Esophagus squamous epithelium (tissue), 5 donors: ENCODE measurements at regions not wholly inside any gene's neighbourhood (a gene's known extent, or its start where the extent isn't known, plus 50 kb on each side); places are given as distances from the start of the nearest gene placed in this dataset.

Experiments used
- DNase-seq: peaks from one replicate; lab custom pipeline; 2025; lab: John Stamatoyannopoulos, UW
- H3K27ac ChIP-seq, 4 donors: fragments of 200-600 bp; sonication (generic); one replicate each; pipeline ENCODE4 v1.5.1; 2016 to 2019; ENCODE audit warnings: mild to moderate bottlenecking in 1 of 4
- H3K27me3 ChIP-seq, 4 donors: fragments of 200-600 bp; sonication (generic); 1 replicate in 3 of 4; 2 replicates in 1 of 4; pipeline versions ENCODE4 v1.5.1 to v1.6.0; 2017 to 2021; ENCODE audit warnings: antibody characterized with exemption in 1 of 4
- H3K36me3 ChIP-seq, 3 donors: fragments of 200-600 bp; sonication (generic); one replicate each; pipeline ENCODE4 v1.5.1; 2016 to 2019
- H3K4me1 ChIP-seq, 3 donors: fragments of 200-600 bp; sonication (generic); one replicate each; pipeline ENCODE4 v1.5.1; 2017 to 2019
- H3K4me3 ChIP-seq, 4 donors: fragments of 200-600 bp; sonication (generic); 1 replicate in 3 of 4; 2 replicates in 1 of 4; pipeline ENCODE4 v1.5.1; 2016 to 2019; ENCODE audit warnings: mild to moderate bottlenecking in 2 of 4, moderate library complexity in 1 of 4
- H3K9me3 ChIP-seq, 3 donors: fragments of 200-600 bp; sonication (generic); one replicate each; pipeline ENCODE4 v1.5.1; 2016 to 2019
- POLR2A ChIP-seq, 4 donors: fragments of 450-650 bp; IDR thresholded peaks; one replicate each; pipeline ENCODE4 v1.6.1; 2017; ENCODE audit warnings: antibody characterized with exemption in 4 of 4, mild to moderate bottlenecking in 4 of 4, moderate library complexity in 3 of 4
- WGBS, 2 donors: methylation state at CpG; one replicate each; pipeline ENCODE4 v1.1.5; 2018; 5-methylcytosine and 5-hydroxymethylcytosine counted together
- intact Hi-C: fragments of 100-400 bp; cut with DNase I; formaldehyde crosslinking; loops from one replicate; pipeline ENCODE4 v1.15.0; 2022
- TF ChIP-seq, protein P1 (sequence below), 6 experiments: fragments of 450-650 bp in 4 of 6; fragments of 200-600 bp in 2 of 6; sonication (generic) in 2 of 6; IDR thresholded peaks; one replicate each; pipeline ENCODE4 v1.5.1; 2016 to 2019; ENCODE audit warnings: antibody characterized with exemption in 6 of 6, mild to moderate bottlenecking in 4 of 6, moderate library complexity in 4 of 6
- donor health status: DM: yes; HTN: yes; CAD: no.

DNA sequence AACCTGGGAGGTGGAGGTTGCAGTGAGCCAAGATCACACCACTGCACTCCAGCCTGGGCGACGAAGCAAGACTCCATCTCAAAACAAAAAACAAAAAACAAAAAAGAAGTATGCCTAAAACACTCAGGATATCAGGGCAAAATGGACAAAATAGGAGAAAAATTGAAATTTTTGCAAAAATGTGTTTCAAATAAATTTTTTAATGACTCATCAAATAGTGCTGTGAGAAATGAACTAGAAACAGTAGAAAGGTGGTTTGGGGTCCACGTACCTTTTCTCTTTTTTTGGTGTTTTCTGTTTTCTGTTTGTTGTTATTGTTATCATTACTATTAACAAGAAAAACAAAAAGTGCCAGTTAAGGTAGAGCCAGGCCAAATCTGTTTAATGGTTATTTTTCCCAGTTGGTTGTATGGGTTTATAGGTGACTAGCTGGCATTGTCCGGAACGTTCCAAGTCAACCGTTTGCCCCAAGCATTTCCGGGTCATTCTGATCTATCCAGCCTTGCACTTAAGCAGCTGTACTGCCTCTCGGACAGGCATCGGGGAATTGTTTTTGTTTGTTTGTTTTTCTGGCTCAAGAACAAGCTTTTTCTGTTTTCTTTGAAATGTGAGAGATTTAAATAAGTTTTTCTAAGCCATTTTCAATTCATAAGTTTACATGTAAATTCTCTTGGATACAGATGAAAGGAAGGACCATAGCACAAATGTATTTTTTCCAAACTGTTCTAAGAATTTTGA lies 157.0 kb upstream of the NEBL start:
- 79 to 84% methylated on average over 9 of the region's 9 CpGs for WGBS, 2 donors
- H3K27ac ChIP-seq = no peak overlapping the region
- H3K36me3 ChIP-seq = no peaks in the 10 kb centered on the region
- intact Hi-C loops = no loop called here
- no peak overlapping the region for H3K4me3 ChIP-seq
- no peak for DNase-seq
- peaks cover 0 to 9% (median 0%) of the 10 kb centered on the region in 3 donors for H3K9me3 ChIP-seq
- no peaks in the 10 kb centered on the region for H3K4me1 ChIP-seq
- H3K27me3 ChIP-seq = no peaks in the 10 kb centered on the region
- TF ChIP-seq POLR2A (IDR thresholded peaks at IDR 0.05) = no peak
- TF ChIP-seq, protein P1, sequence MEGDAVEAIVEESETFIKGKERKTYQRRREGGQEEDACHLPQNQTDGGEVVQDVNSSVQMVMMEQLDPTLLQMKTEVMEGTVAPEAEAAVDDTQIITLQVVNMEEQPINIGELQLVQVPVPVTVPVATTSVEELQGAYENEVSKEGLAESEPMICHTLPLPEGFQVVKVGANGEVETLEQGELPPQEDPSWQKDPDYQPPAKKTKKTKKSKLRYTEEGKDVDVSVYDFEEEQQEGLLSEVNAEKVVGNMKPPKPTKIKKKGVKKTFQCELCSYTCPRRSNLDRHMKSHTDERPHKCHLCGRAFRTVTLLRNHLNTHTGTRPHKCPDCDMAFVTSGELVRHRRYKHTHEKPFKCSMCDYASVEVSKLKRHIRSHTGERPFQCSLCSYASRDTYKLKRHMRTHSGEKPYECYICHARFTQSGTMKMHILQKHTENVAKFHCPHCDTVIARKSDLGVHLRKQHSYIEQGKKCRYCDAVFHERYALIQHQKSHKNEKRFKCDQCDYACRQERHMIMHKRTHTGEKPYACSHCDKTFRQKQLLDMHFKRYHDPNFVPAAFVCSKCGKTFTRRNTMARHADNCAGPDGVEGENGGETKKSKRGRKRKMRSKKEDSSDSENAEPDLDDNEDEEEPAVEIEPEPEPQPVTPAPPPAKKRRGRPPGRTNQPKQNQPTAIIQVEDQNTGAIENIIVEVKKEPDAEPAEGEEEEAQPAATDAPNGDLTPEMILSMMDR (IDR thresholded peaks at IDR 0.05) = no peak

DNA sequence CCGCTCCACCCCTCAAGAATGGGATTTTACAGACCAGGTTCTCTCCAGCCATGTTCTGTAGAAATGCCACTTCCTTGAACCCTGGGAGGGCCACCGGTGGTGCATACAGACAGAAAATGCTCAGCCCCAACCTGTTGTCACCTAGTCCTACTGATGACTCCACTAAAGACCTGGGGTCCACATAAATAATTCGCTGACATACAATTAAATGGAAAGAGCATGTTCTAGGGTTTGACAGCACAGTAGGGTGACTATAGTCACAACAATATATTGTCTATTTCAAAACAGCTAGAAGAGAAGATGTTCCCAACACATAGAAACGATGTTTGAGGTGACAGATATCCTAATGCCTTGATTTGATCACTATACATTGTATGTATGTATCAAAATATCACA lies 155.6 kb upstream of the NEBL start:
- 73 to 74% methylated on average over 4 of the region's 4 CpGs for WGBS, 2 donors
- Histone ChIP-seq H3K27ac (no peak overlapping the region), H3K36me3 (no peaks in the 10 kb centered on the region), H3K4me3 (no peak overlapping the region), H3K27me3 (no peaks in the 10 kb centered on the region), H3K9me3 (no peaks in the 10 kb centered on the region), H3K4me1 (no peaks in the 10 kb centered on the region)
- intact Hi-C loops = no loop called here
- TF ChIP-seq, protein P1 (IDR thresholded peaks at IDR 0.05) = no peak
- TF ChIP-seq POLR2A (IDR thresholded peaks at IDR 0.05) = no peak
- no peak for DNase-seq

DNA sequence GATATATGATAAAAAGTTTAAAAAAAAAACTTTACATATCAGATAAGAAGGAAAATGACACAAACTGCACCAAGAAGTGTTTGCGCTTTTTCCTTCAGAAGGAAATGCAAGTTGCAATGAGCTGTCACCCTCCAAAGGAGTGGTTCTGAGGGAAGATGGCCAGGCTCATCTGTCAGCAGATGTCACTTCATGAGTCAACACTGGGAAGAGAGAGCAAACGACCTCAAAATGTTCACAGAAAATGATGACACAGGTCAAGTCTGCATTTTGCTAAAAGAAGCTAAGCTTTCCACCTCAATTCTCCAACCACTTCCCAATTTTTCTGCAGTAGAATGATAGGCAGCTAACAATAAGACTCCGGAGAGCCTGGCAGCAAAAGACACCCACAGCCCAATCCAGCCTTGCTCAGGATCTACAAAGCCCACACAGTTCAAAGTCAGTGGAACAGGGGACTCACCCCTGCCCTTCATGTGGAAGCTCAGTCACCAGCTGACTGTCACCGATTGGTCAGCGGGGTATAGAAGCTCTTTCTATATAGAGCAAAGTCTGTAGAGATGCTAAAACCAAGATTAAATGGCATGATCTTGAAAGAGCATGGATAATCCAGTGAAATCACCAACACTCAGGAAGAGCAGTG lies 155.1 kb upstream of the NEBL start:
- H3K27ac ChIP-seq = no peak overlapping the region
- no peak for DNase-seq
- TF ChIP-seq, protein P1 (IDR thresholded peaks at IDR 0.05) = no peak
- no peak for TF ChIP-seq POLR2A (IDR thresholded peaks at IDR 0.05)
- H3K27me3 ChIP-seq = no peaks in the 10 kb centered on the region
- H3K4me3 ChIP-seq = no peak overlapping the region
- WGBS, 2 donors = 63 to 79% methylated on average over 3 to 5 of the region's 5 CpGs
- H3K4me1 ChIP-seq = no peaks in the 10 kb centered on the region
- intact Hi-C loops = no loop called here
- no peaks in the 10 kb centered on the region for H3K9me3 ChIP-seq
- H3K36me3 ChIP-seq = no peaks in the 10 kb centered on the region

DNA sequence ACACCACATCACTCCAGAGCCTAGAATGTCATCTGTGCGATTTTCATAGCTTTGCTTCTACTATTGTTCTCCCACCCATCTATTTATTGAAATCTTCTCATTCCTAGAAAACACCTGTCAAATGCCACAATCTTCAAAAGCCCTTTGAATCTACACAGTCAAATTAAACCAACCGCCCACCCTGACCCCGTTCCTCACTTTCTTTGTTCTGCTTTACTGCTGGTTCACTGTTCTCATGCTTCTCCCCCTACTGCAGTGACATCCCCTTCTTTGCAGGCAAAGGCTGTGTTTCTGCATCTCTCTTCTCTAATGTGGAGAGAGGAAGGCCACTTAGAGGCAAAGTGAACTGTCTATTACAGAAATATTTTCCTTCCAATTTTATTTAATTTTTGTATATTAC lies 152.4 kb upstream of the NEBL start:
- intact Hi-C loops = no loop called here
- H3K9me3 ChIP-seq = no peaks in the 10 kb centered on the region
- H3K4me3 ChIP-seq = no peak overlapping the region
- no peak overlapping the region for H3K27ac ChIP-seq
- no peak for TF ChIP-seq POLR2A (IDR thresholded peaks at IDR 0.05)
- TF ChIP-seq, protein P1 (IDR thresholded peaks at IDR 0.05) = no peak
- no peaks in the 10 kb centered on the region for H3K4me1 ChIP-seq
- DNase-seq = no peak
- H3K27me3 ChIP-seq = no peaks in the 10 kb centered on the region
- no peaks in the 10 kb centered on the region for H3K36me3 ChIP-seq
- WGBS, 2 donors = 72 to 89% methylated on average over 3 of the region's 3 CpGs

DNA sequence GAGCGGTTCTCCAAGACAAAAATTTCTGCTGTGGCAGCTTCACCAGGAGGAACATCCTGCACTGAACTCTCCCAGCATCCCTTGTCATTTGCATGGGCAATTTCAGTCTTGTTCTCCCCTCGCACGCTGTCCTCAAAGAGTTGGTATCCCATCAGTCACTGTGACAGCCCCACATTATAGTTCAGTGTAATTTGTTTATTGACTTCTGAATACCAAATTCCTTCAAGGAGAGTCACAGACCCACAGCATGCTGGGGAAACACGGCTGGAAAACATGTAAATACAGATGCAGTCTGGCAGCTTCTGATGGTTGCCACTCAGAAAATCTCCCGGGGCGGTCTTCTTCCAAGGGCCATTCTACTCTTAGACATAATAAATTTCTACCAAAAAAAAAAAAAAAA lies 151.0 kb upstream of the NEBL start:
- Histone ChIP-seq H3K27ac (no peak overlapping the region), H3K4me1 (no peaks in the 10 kb centered on the region), H3K9me3 (no peaks in the 10 kb centered on the region), H3K4me3 (no peak overlapping the region), H3K27me3 (no peaks in the 10 kb centered on the region), H3K36me3 (no peaks in the 10 kb centered on the region)
- TF ChIP-seq POLR2A (IDR thresholded peaks at IDR 0.05) = no peak
- TF ChIP-seq, protein P1 (IDR thresholded peaks at IDR 0.05) = no peak
- intact Hi-C loops = no loop called here
- 42 to 61% methylated on average over 6 of the region's 6 CpGs for WGBS, 2 donors
- no peak for DNase-seq
